Activated naive CD8-positive, alpha-beta T cell treated with anti-CD3 and anti-CD28 coated beads, Interleukin-2, amount 50 U/mL, for 24 hours (primary cell): ENCODE measurements at regions not wholly inside any gene's neighbourhood (a gene's known extent, or its start where the extent isn't known, plus 50 kb on each side); places are given as distances from the start of the nearest gene placed in this dataset.

Experiments used
- ATAC-seq: fragments of 150-1000 bp; cut with Tn5 transposase; one replicate; pipeline ENCODE4 v1.10.0; 2021
- DNase-seq: peaks from one replicate; pipeline ENCODE4 v3.0.0; 2021
- H3K27ac Mint-ChIP-seq: one replicate; pipeline ENCODE4 v1.8.0; 2021; ENCODE audit warnings: mild to moderate bottlenecking, mixed read lengths
- H3K27me3 Mint-ChIP-seq: one replicate; pipeline ENCODE4 v1.8.0; 2021; ENCODE audit warnings: mixed read lengths
- H3K36me3 Mint-ChIP-seq: one replicate; pipeline ENCODE4 v1.8.0; 2021; ENCODE audit warnings: low read depth, mixed read lengths
- H3K4me1 Mint-ChIP-seq: one replicate; pipeline ENCODE4 v1.8.0; 2021; ENCODE audit warnings: mixed read lengths
- H3K4me3 Mint-ChIP-seq: one replicate; pipeline ENCODE4 v1.8.0; 2021; ENCODE audit warnings: mild to moderate bottlenecking, moderate library complexity, mixed read lengths
- H3K9me3 Mint-ChIP-seq: one replicate; pipeline ENCODE4 v1.8.0; 2021; ENCODE audit warnings: mixed read lengths

- Mint-ChIP-seq H3K36me3 (no peaks in the 10 kb centered on the region), H3K4me1 (no peaks in the 10 kb centered on the region), H3K27me3 (peaks cover 1% of the 10 kb centered on the region), H3K27ac (no peak overlapping the region), H3K4me3 (no peak overlapping the region), H3K9me3 (peaks cover 3% of the 10 kb centered on the region)
- no peak for DNase-seq
- ATAC-seq = no peak
Observed at GRCh38 chr20:6411651-6412050, 288.8 kb upstream of the FERMT1 start.

GRCh38 chr20:6410721-6411120 is 287.9 kb upstream of the FERMT1 start:
- DNase-seq (no peak), ATAC-seq (no peak)
- Mint-ChIP-seq H3K27me3 (peaks cover 1% of the 10 kb centered on the region), H3K27ac (no peak overlapping the region), H3K4me3 (no peak overlapping the region), H3K36me3 (no peaks in the 10 kb centered on the region), H3K9me3 (peaks cover 3% of the 10 kb centered on the region), H3K4me1 (no peaks in the 10 kb centered on the region)

- H3K36me3 Mint-ChIP-seq = no peaks in the 10 kb centered on the region
- H3K4me1 Mint-ChIP-seq = no peaks in the 10 kb centered on the region
- ATAC-seq = no peak
- H3K4me3 Mint-ChIP-seq = no peak overlapping the region
- peaks cover 3% of the 10 kb centered on the region for H3K9me3 Mint-ChIP-seq
- H3K27ac Mint-ChIP-seq = no peak overlapping the region
- no peak for DNase-seq
- peaks cover 1% of the 10 kb centered on the region for H3K27me3 Mint-ChIP-seq
Observed at GRCh38 chr20:6407163-6407562, 284.3 kb upstream of the FERMT1 start.

- no peak overlapping the region for H3K4me3 Mint-ChIP-seq
- ATAC-seq (no peak), DNase-seq (no peak)
- no peaks in the 10 kb centered on the region for H3K36me3 Mint-ChIP-seq
- no peak overlapping the region for H3K27ac Mint-ChIP-seq
- no peaks in the 10 kb centered on the region for H3K4me1 Mint-ChIP-seq
- no peaks in the 10 kb centered on the region for H3K9me3 Mint-ChIP-seq
- no peaks in the 10 kb centered on the region for H3K27me3 Mint-ChIP-seq
Observed at GRCh38 chr20:6401893-6402557, 279.2 kb upstream of the FERMT1 start.

GRCh38 chr20:6397115-6397514 is 274.3 kb upstream of the FERMT1 start:
- H3K36me3 Mint-ChIP-seq = no peaks in the 10 kb centered on the region
- DNase-seq (no peak), ATAC-seq (no peak)
- H3K4me1 Mint-ChIP-seq = no peaks in the 10 kb centered on the region
- H3K27ac Mint-ChIP-seq = no peak overlapping the region
- no peaks in the 10 kb centered on the region for H3K9me3 Mint-ChIP-seq
- no peaks in the 10 kb centered on the region for H3K27me3 Mint-ChIP-seq
- no peak overlapping the region for H3K4me3 Mint-ChIP-seq

- Mint-ChIP-seq H3K4me1 (no peaks in the 10 kb centered on the region), H3K27ac (no peak overlapping the region), H3K36me3 (no peaks in the 10 kb centered on the region), H3K27me3 (no peaks in the 10 kb centered on the region), H3K4me3 (no peak overlapping the region), H3K9me3 (no peaks in the 10 kb centered on the region)
- ATAC-seq (no peak), DNase-seq (no peak)
Observed at GRCh38 chr20:6395695-6396094, 272.9 kb upstream of the FERMT1 start.

GRCh38 chr20:6388671-6389197 is 265.9 kb upstream of the FERMT1 start:
- Mint-ChIP-seq H3K9me3 (no peaks in the 10 kb centered on the region), H3K4me1 (no peaks in the 10 kb centered on the region), H3K4me3 (no peak overlapping the region), H3K27me3 (no peaks in the 10 kb centered on the region), H3K36me3 (no peaks in the 10 kb centered on the region), H3K27ac (no peak overlapping the region)
- no peak for DNase-seq
- no peak for ATAC-seq

- Mint-ChIP-seq H3K27me3 (no peaks in the 10 kb centered on the region), H3K4me1 (no peaks in the 10 kb centered on the region), H3K4me3 (no peak overlapping the region), H3K9me3 (no peaks in the 10 kb centered on the region), H3K36me3 (no peaks in the 10 kb centered on the region), H3K27ac (no peak overlapping the region)
- no peak for DNase-seq
- ATAC-seq = no peak
Observed at GRCh38 chr20:6384956-6385486, 262.2 kb upstream of the FERMT1 start.

GRCh38 chr20:6384380-6384779 is 261.6 kb upstream of the FERMT1 start:
- no peak overlapping the region for H3K27ac Mint-ChIP-seq
- DNase-seq (no peak), ATAC-seq (no peak)
- H3K9me3 Mint-ChIP-seq = no peaks in the 10 kb centered on the region
- no peak overlapping the region for H3K4me3 Mint-ChIP-seq
- H3K27me3 Mint-ChIP-seq = no peaks in the 10 kb centered on the region
- no peaks in the 10 kb centered on the region for H3K36me3 Mint-ChIP-seq
- H3K4me1 Mint-ChIP-seq = no peaks in the 10 kb centered on the region

- Mint-ChIP-seq H3K36me3 (no peaks in the 10 kb centered on the region), H3K9me3 (no peaks in the 10 kb centered on the region), H3K4me1 (no peaks in the 10 kb centered on the region), H3K27ac (no peak overlapping the region), H3K27me3 (no peaks in the 10 kb centered on the region), H3K4me3 (no peak overlapping the region)
- DNase-seq (no peak), ATAC-seq (no peak)
Observed at GRCh38 chr20:6381887-6382286, 259.1 kb upstream of the FERMT1 start.

GRCh38 chr20:6362245-6362644 is 239.4 kb upstream of the FERMT1 start:
- no peak overlapping the region for H3K4me3 Mint-ChIP-seq
- no peak for ATAC-seq
- H3K27ac Mint-ChIP-seq = no peak overlapping the region
- no peaks in the 10 kb centered on the region for H3K4me1 Mint-ChIP-seq
- H3K27me3 Mint-ChIP-seq = no peaks in the 10 kb centered on the region
- H3K36me3 Mint-ChIP-seq = no peaks in the 10 kb centered on the region
- no peaks in the 10 kb centered on the region for H3K9me3 Mint-ChIP-seq
- DNase-seq = no peak

GRCh38 chr20:6360766-6361165 is 237.9 kb upstream of the FERMT1 start:
- H3K27me3 Mint-ChIP-seq = no peaks in the 10 kb centered on the region
- H3K4me3 Mint-ChIP-seq = no peak overlapping the region
- H3K4me1 Mint-ChIP-seq = no peaks in the 10 kb centered on the region
- H3K9me3 Mint-ChIP-seq = no peaks in the 10 kb centered on the region
- DNase-seq (no peak), ATAC-seq (no peak)
- H3K27ac Mint-ChIP-seq = no peak overlapping the region
- no peaks in the 10 kb centered on the region for H3K36me3 Mint-ChIP-seq

- ATAC-seq = no peak
- Mint-ChIP-seq H3K27ac (no peak overlapping the region), H3K9me3 (no peaks in the 10 kb centered on the region), H3K27me3 (no peaks in the 10 kb centered on the region), H3K36me3 (no peaks in the 10 kb centered on the region), H3K4me1 (no peaks in the 10 kb centered on the region), H3K4me3 (no peak overlapping the region)
- DNase-seq = no peak
Observed at GRCh38 chr20:6355754-6356451, 233.1 kb upstream of the FERMT1 start.

- Mint-ChIP-seq H3K9me3 (no peaks in the 10 kb centered on the region), H3K36me3 (no peaks in the 10 kb centered on the region), H3K27ac (no peak overlapping the region), H3K4me3 (no peak overlapping the region), H3K27me3 (no peaks in the 10 kb centered on the region), H3K4me1 (no peaks in the 10 kb centered on the region)
- DNase-seq (no peak), ATAC-seq (no peak)
Observed at GRCh38 chr20:6348908-6349307, 226.1 kb upstream of the FERMT1 start.

GRCh38 chr20:6347916-6348315 is 225.1 kb upstream of the FERMT1 start:
- no peaks in the 10 kb centered on the region for H3K4me1 Mint-ChIP-seq
- H3K36me3 Mint-ChIP-seq = no peaks in the 10 kb centered on the region
- ATAC-seq (no peak), DNase-seq (no peak)
- no peak overlapping the region for H3K4me3 Mint-ChIP-seq
- no peaks in the 10 kb centered on the region for H3K27me3 Mint-ChIP-seq
- H3K27ac Mint-ChIP-seq = no peak overlapping the region
- H3K9me3 Mint-ChIP-seq = no peaks in the 10 kb centered on the region
